DND-41 (cell line): ENCODE measurements at regions not wholly inside any gene's neighbourhood (a gene's known extent, or its start where the extent isn't known, plus 50 kb on each side); places are given as distances from the start of the nearest gene placed in this dataset.

Source experiments
- ATAC-seq: fragments of 200-7000 bp; cut with Tn5 transposase; 3 replicates; pipeline ENCODE4 v1.9.1; 2021; ENCODE audit warnings: low read depth; ENCODE audit not compliant: insufficient read depth
- DNase-seq: peaks from one replicate; pipeline ENCODE4 v3.0.0-alpha.2; 2020
- H2AFZ ChIP-seq: 2 replicates; pipeline ENCODE4 v1.6.0; 2012; ENCODE audit warnings: low read depth, low read length
- H3K27ac ChIP-seq: 2 replicates; pipeline ENCODE4 v1.5.1; 2012; ENCODE audit warnings: low read length, inconsistent platforms
- H3K27me3 ChIP-seq: fragments of 200-600 bp; sonication (generic); 2 replicates; pipeline ENCODE4 v1.6.0; 2012; ENCODE audit warnings: low read length, mild to moderate bottlenecking, inconsistent platforms; ENCODE audit not compliant: insufficient read depth, poor library complexity
- H3K36me3 ChIP-seq: 2 replicates; pipeline ENCODE4 v1.5.1; 2012; ENCODE audit warnings: low read length, inconsistent platforms; ENCODE audit not compliant: insufficient read depth
- H3K4me1 ChIP-seq: 2 replicates; pipeline ENCODE4 v1.5.1; 2012; ENCODE audit warnings: mild to moderate bottlenecking, low read length; ENCODE audit not compliant: insufficient read depth
- H3K4me2 ChIP-seq: 2 replicates; pipeline ENCODE4 v1.6.0; 2012; ENCODE audit warnings: mild to moderate bottlenecking, moderate library complexity, low read length, inconsistent platforms; ENCODE audit not compliant: insufficient read depth
- H3K4me3 ChIP-seq, 2 experiments: fragments of 200-600 bp in 1 of 2; shearing (Covaris generic) in 1 of 2; 2 replicates each; pipeline ENCODE4 v1.5.1; 2012 to 2016; ENCODE audit warnings: inconsistent platforms in 2 of 2, low read length in 2 of 2, mild to moderate bottlenecking in 2 of 2, low read depth in 1 of 2, moderate library complexity in 1 of 2
- H3K79me2 ChIP-seq: 2 replicates; pipeline ENCODE4 v1.6.0; 2012; ENCODE audit warnings: low read length, inconsistent platforms; ENCODE audit not compliant: insufficient read depth
- H3K9ac ChIP-seq: 2 replicates; pipeline ENCODE4 v1.6.0; 2012; ENCODE audit warnings: low read depth, mild to moderate bottlenecking, inconsistent platforms, low read length, moderate library complexity
- H3K9me3 ChIP-seq: 2 replicates; pipeline ENCODE4 v1.5.1; 2012; ENCODE audit warnings: low read length, moderate library complexity, mild to moderate bottlenecking, inconsistent platforms; ENCODE audit not compliant: insufficient read depth, severe bottlenecking
- H4K20me1 ChIP-seq: 2 replicates; pipeline ENCODE4 v1.6.0; 2012; ENCODE audit warnings: low read length; ENCODE audit not compliant: insufficient read depth
- EZH2 ChIP-seq: IDR thresholded peaks from 3 replicates; pipeline ENCODE4 v1.6.1; 2012; ENCODE audit warnings: borderline replicate concordance, low read depth, mild to moderate bottlenecking, moderate library complexity, low read length, inconsistent platforms; ENCODE audit not compliant: severe bottlenecking
- TF ChIP-seq, protein P1 (sequence below): IDR thresholded peaks from 2 replicates; pipeline ENCODE4 v1.5.1; 2012; ENCODE audit warnings: borderline replicate concordance, low read length, moderate library complexity, mild to moderate bottlenecking; ENCODE audit not compliant: poor library complexity, severe bottlenecking; ENCODE audit errors: extremely low read depth

DNA sequence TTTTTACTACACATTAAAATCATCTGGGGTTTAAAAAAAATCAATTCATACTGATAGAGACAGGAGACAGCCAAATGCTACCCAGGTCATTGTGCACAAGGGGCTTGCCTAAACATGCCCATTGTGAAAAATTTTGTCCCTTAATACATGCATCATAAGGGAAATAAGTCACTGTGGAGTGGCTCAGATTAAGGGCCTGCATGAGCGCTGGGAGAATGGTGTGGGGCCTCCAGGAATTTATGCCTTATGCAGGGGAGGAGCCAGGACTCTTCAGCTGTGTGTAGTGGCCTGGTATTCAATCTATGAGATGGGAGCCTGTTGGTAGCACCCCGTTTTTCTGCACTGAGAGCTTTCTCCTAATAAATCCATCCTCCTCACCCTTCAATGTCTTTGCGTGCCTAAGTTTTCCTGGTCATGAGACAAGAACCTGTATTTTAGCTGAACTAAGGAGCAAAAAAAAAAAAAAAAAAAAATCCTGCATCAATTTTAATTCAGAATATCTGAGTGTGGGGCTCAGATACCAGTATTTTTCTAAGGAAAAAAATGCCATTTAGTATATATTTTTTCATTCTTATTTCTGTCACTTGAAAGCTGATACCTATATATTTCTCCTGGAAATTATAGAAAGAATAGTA, 997.6 kb upstream of the ATXN8OS start:
- DNase-seq, result no peak
- no peak for TF ChIP-seq EZH2
- TF ChIP-seq, protein P1, sequence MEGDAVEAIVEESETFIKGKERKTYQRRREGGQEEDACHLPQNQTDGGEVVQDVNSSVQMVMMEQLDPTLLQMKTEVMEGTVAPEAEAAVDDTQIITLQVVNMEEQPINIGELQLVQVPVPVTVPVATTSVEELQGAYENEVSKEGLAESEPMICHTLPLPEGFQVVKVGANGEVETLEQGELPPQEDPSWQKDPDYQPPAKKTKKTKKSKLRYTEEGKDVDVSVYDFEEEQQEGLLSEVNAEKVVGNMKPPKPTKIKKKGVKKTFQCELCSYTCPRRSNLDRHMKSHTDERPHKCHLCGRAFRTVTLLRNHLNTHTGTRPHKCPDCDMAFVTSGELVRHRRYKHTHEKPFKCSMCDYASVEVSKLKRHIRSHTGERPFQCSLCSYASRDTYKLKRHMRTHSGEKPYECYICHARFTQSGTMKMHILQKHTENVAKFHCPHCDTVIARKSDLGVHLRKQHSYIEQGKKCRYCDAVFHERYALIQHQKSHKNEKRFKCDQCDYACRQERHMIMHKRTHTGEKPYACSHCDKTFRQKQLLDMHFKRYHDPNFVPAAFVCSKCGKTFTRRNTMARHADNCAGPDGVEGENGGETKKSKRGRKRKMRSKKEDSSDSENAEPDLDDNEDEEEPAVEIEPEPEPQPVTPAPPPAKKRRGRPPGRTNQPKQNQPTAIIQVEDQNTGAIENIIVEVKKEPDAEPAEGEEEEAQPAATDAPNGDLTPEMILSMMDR, result no peak

DNA sequence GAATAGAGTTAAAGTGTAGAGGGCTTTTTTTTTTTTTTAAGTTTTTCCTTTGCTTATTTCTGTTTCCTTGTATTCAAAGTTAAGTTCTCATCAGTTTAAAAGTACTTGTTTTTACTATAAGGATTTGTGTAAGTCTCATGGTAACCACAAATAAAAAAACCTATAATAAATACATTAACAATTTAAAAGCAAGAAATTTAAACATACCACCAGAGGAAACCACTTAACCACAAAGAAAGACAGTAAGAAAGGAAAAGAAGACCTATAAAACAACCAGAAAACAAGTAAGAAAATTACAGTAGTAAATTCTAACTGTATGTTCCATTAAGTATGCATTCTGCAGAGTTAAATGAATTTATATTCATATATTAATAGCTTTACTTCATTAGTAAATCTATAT, 999.1 kb upstream of the ATXN8OS start:
- H3K4me1 ChIP-seq, result no peaks in the 10 kb centered on the region
- ATAC-seq (no peak), DNase-seq (no peak)
- H3K9ac ChIP-seq, result no peak overlapping the region
- TF ChIP-seq, protein P1, result no peak
- TF ChIP-seq EZH2, result no peak
- no peak overlapping the region for H3K4me3 ChIP-seq
- no peaks in the 10 kb centered on the region for H3K27me3 ChIP-seq
- H3K27ac ChIP-seq, result no peak overlapping the region
- H4K20me1 ChIP-seq, result no peaks in the 10 kb centered on the region
- no peaks in the 10 kb centered on the region for H3K9me3 ChIP-seq
- no peaks in the 10 kb centered on the region for H3K79me2 ChIP-seq
- no peak overlapping the region for H2AFZ ChIP-seq
- no peaks in the 10 kb centered on the region for H3K36me3 ChIP-seq
- no peak overlapping the region for H3K4me2 ChIP-seq

More for the DNA sequence above, 997.6 kb upstream of the ATXN8OS start:
- Histone ChIP-seq H3K27ac (no peak overlapping the region), H3K9me3 (no peaks in the 10 kb centered on the region), H3K79me2 (no peaks in the 10 kb centered on the region), H3K4me1 (no peaks in the 10 kb centered on the region), H3K4me3 (no peak overlapping the region), H4K20me1 (no peaks in the 10 kb centered on the region), H3K27me3 (no peaks in the 10 kb centered on the region), H3K4me2 (no peak overlapping the region), H3K36me3 (no peaks in the 10 kb centered on the region), H3K9ac (no peak overlapping the region), H2AFZ (no peak overlapping the region)
- ATAC-seq, result no peak

DNA sequence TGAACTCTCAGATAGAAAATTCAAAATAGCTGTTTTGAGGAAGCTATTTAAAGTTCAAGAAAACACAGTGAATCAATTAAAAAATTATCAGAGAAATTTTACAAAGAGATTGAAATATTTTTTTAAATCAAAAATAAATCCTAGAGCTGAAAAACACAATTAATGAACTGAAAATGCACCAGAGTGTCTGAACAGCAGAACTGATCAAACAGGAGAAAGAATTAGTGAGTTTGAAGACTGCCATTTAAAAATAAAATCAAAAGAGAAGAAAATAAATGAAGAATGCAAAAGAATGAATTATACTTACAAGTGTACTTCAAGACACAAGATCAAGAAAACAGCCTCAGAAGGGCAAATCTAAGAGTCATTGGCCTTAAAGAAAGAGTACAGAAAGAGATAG, 1000.2 kb upstream of the ATXN8OS start:
- H3K27ac ChIP-seq, result no peak overlapping the region
- H4K20me1 ChIP-seq, result no peaks in the 10 kb centered on the region
- H3K9ac ChIP-seq, result no peak overlapping the region
- H2AFZ ChIP-seq, result no peak overlapping the region
- H3K9me3 ChIP-seq, result no peaks in the 10 kb centered on the region
- ATAC-seq (no peak), DNase-seq (no peak)
- no peak overlapping the region for H3K4me3 ChIP-seq
- H3K4me1 ChIP-seq, result no peaks in the 10 kb centered on the region
- no peak for TF ChIP-seq EZH2
- TF ChIP-seq, protein P1, result no peak
- no peak overlapping the region for H3K4me2 ChIP-seq
- no peaks in the 10 kb centered on the region for H3K79me2 ChIP-seq
- H3K36me3 ChIP-seq, result no peaks in the 10 kb centered on the region
- no peaks in the 10 kb centered on the region for H3K27me3 ChIP-seq

DNA sequence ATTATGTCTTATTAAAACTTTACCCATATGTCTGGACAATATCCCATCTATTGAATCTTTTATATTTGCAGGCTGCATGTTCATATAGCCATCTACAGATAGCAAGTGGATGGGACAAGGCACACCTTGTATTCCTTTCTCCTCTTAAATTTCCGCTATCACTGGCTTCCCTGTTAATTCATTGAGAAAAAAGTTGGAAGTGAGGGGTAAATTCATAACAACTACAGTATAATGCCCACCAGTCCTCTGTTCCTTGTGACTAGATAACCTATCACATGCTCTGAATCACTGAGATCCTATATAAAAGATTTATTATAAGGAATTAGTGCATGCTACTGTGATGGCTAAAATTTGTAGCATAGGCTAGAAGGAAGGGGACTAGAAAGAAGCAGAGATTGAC, 1005.8 kb upstream of the ATXN8OS start:
- Histone ChIP-seq H3K27me3 (no peaks in the 10 kb centered on the region), H3K9ac (no peak overlapping the region), H2AFZ (no peak overlapping the region), H4K20me1 (no peaks in the 10 kb centered on the region), H3K4me2 (no peak overlapping the region), H3K4me1 (no peaks in the 10 kb centered on the region), H3K79me2 (no peaks in the 10 kb centered on the region), H3K27ac (no peak overlapping the region), H3K36me3 (no peaks in the 10 kb centered on the region), H3K9me3 (no peaks in the 10 kb centered on the region), H3K4me3 (no peak overlapping the region)
- ATAC-seq, result no peak
- TF ChIP-seq, protein P1, result no peak
- TF ChIP-seq EZH2, result no peak
- DNase-seq, result no peak
